ENCODE measurements at regions not wholly inside any gene's neighbourhood (a gene's known extent, or its start where the extent isn't known, plus 50 kb on each side); places are given as distances from the start of the nearest gene placed in this dataset.

- DNase-seq: no peak
- CTCF ChIA-PET: no interaction called here
- H3K27me3 Mint-ChIP-seq: peaks cover 9% of the 10 kb centered on the region
- H3K36me3 Mint-ChIP-seq (ENCODE audit: low read depth): no peaks in the 10 kb centered on the region
- no peak overlapping the region for H3K27ac Mint-ChIP-seq
- H3K9me3 Mint-ChIP-seq: no peaks in the 10 kb centered on the region
- no peaks in the 10 kb centered on the region for H3K4me1 Mint-ChIP-seq
- no peak overlapping the region for H3K4me3 Mint-ChIP-seq
- POLR2A ChIA-PET: no interaction called here
Measured at GRCh38 chr2:538646-539045, 138.6 kb downstream of the TMEM18 start.

- Mint-ChIP-seq H3K9me3 (no peaks in the 10 kb centered on the region), H3K4me1 (no peaks in the 10 kb centered on the region), H3K27ac (no peak overlapping the region), H3K4me3 (no peak overlapping the region), H3K36me3 (ENCODE audit: low read depth) (no peaks in the 10 kb centered on the region), H3K27me3 (peaks cover 12% of the 10 kb centered on the region)
- DNase-seq: no peak
- ChIA-PET CTCF (no interaction called here), POLR2A (no interaction called here)
Measured at GRCh38 chr2:535222-535621, 142.0 kb downstream of the TMEM18 start.

GRCh38 chr2:529852-530251, 147.4 kb downstream of the TMEM18 start:
- POLR2A ChIA-PET: no interaction called here
- peaks cover 10% of the 10 kb centered on the region for H3K27me3 Mint-ChIP-seq
- CTCF ChIA-PET: interaction anchor here (1.0 to 1.6 kb wide), 2 partner anchors 107 to 1019 kb away, joined by 3 to 4 read pairs; no protein-coding TSS in a partner anchor
- H3K9me3 Mint-ChIP-seq: no peaks in the 10 kb centered on the region
- no peaks in the 10 kb centered on the region for H3K4me1 Mint-ChIP-seq
- no peak overlapping the region for H3K4me3 Mint-ChIP-seq
- no peak overlapping the region for H3K27ac Mint-ChIP-seq
- no peaks in the 10 kb centered on the region for H3K36me3 Mint-ChIP-seq (ENCODE audit: low read depth)
- DNase-seq: no peak

- Mint-ChIP-seq H3K36me3 (ENCODE audit: low read depth) (no peaks in the 10 kb centered on the region), H3K27me3 (peaks cover 10% of the 10 kb centered on the region), H3K4me3 (no peak overlapping the region), H3K4me1 (no peaks in the 10 kb centered on the region), H3K9me3 (no peaks in the 10 kb centered on the region), H3K27ac (no peak overlapping the region)
- ChIA-PET CTCF (interaction anchor here (1.6 kb wide), 1 partner anchor 1019 kb away, joined by 3 read pairs; no protein-coding TSS in a partner anchor), POLR2A (no interaction called here)
- DNase-seq: no peak
Measured at GRCh38 chr2:529424-529823, 147.8 kb downstream of the TMEM18 start.

- Mint-ChIP-seq H3K27ac (no peak overlapping the region), H3K4me1 (no peaks in the 10 kb centered on the region), H3K4me3 (no peak overlapping the region), H3K27me3 (peaks cover 5% of the 10 kb centered on the region), H3K9me3 (no peaks in the 10 kb centered on the region), H3K36me3 (ENCODE audit: low read depth) (no peaks in the 10 kb centered on the region)
- POLR2A ChIA-PET: no interaction called here
- CTCF ChIA-PET: no interaction called here
- DNase-seq: no peak
Measured at GRCh38 chr2:527581-527980, 149.6 kb downstream of the TMEM18 start.

- no peak overlapping the region for H3K27ac Mint-ChIP-seq
- H3K27me3 Mint-ChIP-seq: peaks cover 5% of the 10 kb centered on the region
- no peak for DNase-seq
- no peak overlapping the region for H3K4me3 Mint-ChIP-seq
- CTCF ChIA-PET: no interaction called here
- H3K9me3 Mint-ChIP-seq: no peaks in the 10 kb centered on the region
- POLR2A ChIA-PET: no interaction called here
- no peaks in the 10 kb centered on the region for H3K36me3 Mint-ChIP-seq (ENCODE audit: low read depth)
- no peaks in the 10 kb centered on the region for H3K4me1 Mint-ChIP-seq
Measured at GRCh38 chr2:526918-527317, 150.3 kb downstream of the TMEM18 start.

- H3K9me3 Mint-ChIP-seq: no peaks in the 10 kb centered on the region
- ChIA-PET POLR2A (no interaction called here), CTCF (no interaction called here)
- no peaks in the 10 kb centered on the region for H3K4me1 Mint-ChIP-seq
- H3K4me3 Mint-ChIP-seq: no peak overlapping the region
- peaks cover 2% of the 10 kb centered on the region for H3K27me3 Mint-ChIP-seq
- no peaks in the 10 kb centered on the region for H3K36me3 Mint-ChIP-seq (ENCODE audit: low read depth)
- no peak for DNase-seq
- H3K27ac Mint-ChIP-seq: no peak overlapping the region
Measured at GRCh38 chr2:525611-526010, 151.6 kb downstream of the TMEM18 start.

GRCh38 chr2:525021-525420, 152.2 kb downstream of the TMEM18 start:
- POLR2A ChIA-PET: no interaction called here
- no peak for DNase-seq
- no peak overlapping the region for H3K4me3 Mint-ChIP-seq
- no peaks in the 10 kb centered on the region for H3K36me3 Mint-ChIP-seq (ENCODE audit: low read depth)
- H3K4me1 Mint-ChIP-seq: no peaks in the 10 kb centered on the region
- peaks cover 2% of the 10 kb centered on the region for H3K27me3 Mint-ChIP-seq
- H3K27ac Mint-ChIP-seq: no peak overlapping the region
- CTCF ChIA-PET: no interaction called here
- no peaks in the 10 kb centered on the region for H3K9me3 Mint-ChIP-seq

- CTCF ChIA-PET: no interaction called here
Measured at GRCh38 chr2:524442-524841, 152.8 kb downstream of the TMEM18 start.

GRCh38 chr2:523698-524270, 153.4 kb downstream of the TMEM18 start:
- DNase-seq: no peak
- Mint-ChIP-seq H3K9me3 (no peaks in the 10 kb centered on the region), H3K36me3 (ENCODE audit: low read depth) (no peaks in the 10 kb centered on the region), H3K27me3 (no peaks in the 10 kb centered on the region), H3K4me3 (no peak overlapping the region), H3K27ac (no peak overlapping the region), H3K4me1 (no peaks in the 10 kb centered on the region)
- ChIA-PET CTCF (no interaction called here), POLR2A (no interaction called here)

More at GRCh38 chr2:524442-524841, 152.8 kb downstream of the TMEM18 start:
- Mint-ChIP-seq H3K4me3 (no peak overlapping the region), H3K4me1 (no peaks in the 10 kb centered on the region), H3K27me3 (no peaks in the 10 kb centered on the region), H3K27ac (no peak overlapping the region), H3K9me3 (no peaks in the 10 kb centered on the region), H3K36me3 (ENCODE audit: low read depth) (no peaks in the 10 kb centered on the region)
- DNase-seq: no peak
- POLR2A ChIA-PET: no interaction called here

GRCh38 chr2:522776-523175, 154.4 kb downstream of the TMEM18 start:
- Mint-ChIP-seq H3K27ac (no peak overlapping the region), H3K36me3 (ENCODE audit: low read depth) (no peaks in the 10 kb centered on the region), H3K9me3 (no peaks in the 10 kb centered on the region)

GRCh38 chr2:521853-522530, 155.2 kb downstream of the TMEM18 start:
- DNase-seq: no peak
- Mint-ChIP-seq H3K4me1 (no peaks in the 10 kb centered on the region), H3K27ac (no peak overlapping the region), H3K27me3 (peaks cover 2% of the 10 kb centered on the region), H3K36me3 (ENCODE audit: low read depth) (no peaks in the 10 kb centered on the region), H3K9me3 (no peaks in the 10 kb centered on the region), H3K4me3 (no peak overlapping the region)
- CTCF ChIA-PET: no interaction called here
- POLR2A ChIA-PET: no interaction called here

More at GRCh38 chr2:522776-523175, 154.4 kb downstream of the TMEM18 start:
- H3K4me3 Mint-ChIP-seq: no peak overlapping the region
- peaks cover 2% of the 10 kb centered on the region for H3K27me3 Mint-ChIP-seq
- ChIA-PET CTCF (no interaction called here), POLR2A (no interaction called here)
- no peaks in the 10 kb centered on the region for H3K4me1 Mint-ChIP-seq
- no peak for DNase-seq

- H3K27me3 Mint-ChIP-seq: peaks cover 4% of the 10 kb centered on the region
- H3K4me3 Mint-ChIP-seq: no peak overlapping the region
- CTCF ChIA-PET: no interaction called here
- no peak for DNase-seq
- H3K4me1 Mint-ChIP-seq: no peaks in the 10 kb centered on the region
- no peaks in the 10 kb centered on the region for H3K9me3 Mint-ChIP-seq
- no peak overlapping the region for H3K27ac Mint-ChIP-seq
- H3K36me3 Mint-ChIP-seq (ENCODE audit: low read depth): no peaks in the 10 kb centered on the region
- POLR2A ChIA-PET: no interaction called here
Measured at GRCh38 chr2:520663-521340, 156.4 kb downstream of the TMEM18 start.

GRCh38 chr2:516944-517343, 160.3 kb downstream of the TMEM18 start:
- no peaks in the 10 kb centered on the region for H3K9me3 Mint-ChIP-seq
- H3K4me3 Mint-ChIP-seq: no peak overlapping the region
- H3K27ac Mint-ChIP-seq: no peak overlapping the region
- no peaks in the 10 kb centered on the region for H3K36me3 Mint-ChIP-seq (ENCODE audit: low read depth)
- peaks cover 7% of the 10 kb centered on the region for H3K27me3 Mint-ChIP-seq
- H3K4me1 Mint-ChIP-seq: no peaks in the 10 kb centered on the region
- ChIA-PET POLR2A (no interaction called here), CTCF (no interaction called here)
- DNase-seq: no peak

Measured in activated CD4-positive, alpha-beta memory T cell treated with anti-CD3 and anti-CD28 coated beads, Interleukin-2, amount 10 ng/mL, durations not matched to agents 7 days and 5 days (primary cell).